Gastroesophageal sphincter (tissue), 4 donors: ENCODE measurements at regions not wholly inside any gene's neighbourhood (a gene's known extent, or its start where the extent isn't known, plus 50 kb on each side); places are given as distances from the start of the nearest gene placed in this dataset.

Source experiments
- ATAC-seq: fragments of 150-250 bp; one replicate; pipeline ENCODE4 v1.9.1; 2016; ENCODE audit warnings: mild to moderate bottlenecking, moderate library complexity
- H3K27ac ChIP-seq, 4 donors: fragments of 200-600 bp; sonication (generic) in 3 of 4; 1 replicate in 3 of 4; 2 replicates in 1 of 4; pipeline ENCODE4 v1.5.1; 2016 to 2019
- H3K27me3 ChIP-seq: fragments of 200-600 bp; sonication (generic); one replicate; pipeline ENCODE4 v1.5.1; 2019
- H3K36me3 ChIP-seq, 2 donors: fragments of 200-600 bp; sonication (generic); one replicate each; pipeline ENCODE4 v1.5.1; 2019; ENCODE audit warnings: control low read depth in 1 of 2
- H3K4me1 ChIP-seq, 3 donors: fragments of 200-600 bp; sonication (generic); 1 replicate in 2 of 3; 2 replicates in 1 of 3; pipeline ENCODE4 v1.5.1; 2016 to 2019; ENCODE audit warnings: control low read depth in 2 of 3
- H3K4me3 ChIP-seq, 2 donors: fragments of 200-600 bp; sonication (generic); one replicate each; pipeline ENCODE4 v1.5.1; 2019; ENCODE audit warnings: mild to moderate bottlenecking in 1 of 2, moderate library complexity in 1 of 2
- H3K9me3 ChIP-seq, 3 donors: fragments of 200-600 bp; sonication (generic); one replicate each; pipeline ENCODE4 v1.5.1; 2017 to 2019; ENCODE audit warnings: control low read depth in 2 of 3
- CTCF ChIP-seq, 4 experiments: fragments of 200-600 bp in 2 of 4; fragments of 450-650 bp in 2 of 4; sonication (generic) in 1 of 4; IDR thresholded peaks; one replicate each; pipeline ENCODE4 v1.5.1; 2017 to 2019; ENCODE audit warnings: antibody characterized with exemption in 4 of 4, mild to moderate bottlenecking in 2 of 4, moderate library complexity in 2 of 4
- EP300 ChIP-seq: sonication (generic); formaldehyde crosslinking; IDR thresholded peaks from one replicate; pipeline ENCODE4 v1.6.1; 2017; ENCODE audit warnings: antibody characterized with exemption, mild to moderate bottlenecking
- POLR2A ChIP-seq, 2 donors: fragments of 450-650 bp; IDR thresholded peaks; one replicate each; pipeline ENCODE4 v1.6.1; 2017; ENCODE audit warnings: antibody characterized with exemption in 2 of 2, mild to moderate bottlenecking in 2 of 2, moderate library complexity in 1 of 2
- POLR2AphosphoS5 ChIP-seq: sonication (generic); formaldehyde crosslinking; IDR thresholded peaks from one replicate; pipeline ENCODE4 v1.6.1; 2017; ENCODE audit warnings: antibody characterized with exemption
- WGBS, 2 donors: methylation state at CpG; one replicate each; pipeline ENCODE4 v1.1.5; 2018; ENCODE audit warnings: low coverage in 1 of 2; 5-methylcytosine and 5-hydroxymethylcytosine counted together

DNA sequence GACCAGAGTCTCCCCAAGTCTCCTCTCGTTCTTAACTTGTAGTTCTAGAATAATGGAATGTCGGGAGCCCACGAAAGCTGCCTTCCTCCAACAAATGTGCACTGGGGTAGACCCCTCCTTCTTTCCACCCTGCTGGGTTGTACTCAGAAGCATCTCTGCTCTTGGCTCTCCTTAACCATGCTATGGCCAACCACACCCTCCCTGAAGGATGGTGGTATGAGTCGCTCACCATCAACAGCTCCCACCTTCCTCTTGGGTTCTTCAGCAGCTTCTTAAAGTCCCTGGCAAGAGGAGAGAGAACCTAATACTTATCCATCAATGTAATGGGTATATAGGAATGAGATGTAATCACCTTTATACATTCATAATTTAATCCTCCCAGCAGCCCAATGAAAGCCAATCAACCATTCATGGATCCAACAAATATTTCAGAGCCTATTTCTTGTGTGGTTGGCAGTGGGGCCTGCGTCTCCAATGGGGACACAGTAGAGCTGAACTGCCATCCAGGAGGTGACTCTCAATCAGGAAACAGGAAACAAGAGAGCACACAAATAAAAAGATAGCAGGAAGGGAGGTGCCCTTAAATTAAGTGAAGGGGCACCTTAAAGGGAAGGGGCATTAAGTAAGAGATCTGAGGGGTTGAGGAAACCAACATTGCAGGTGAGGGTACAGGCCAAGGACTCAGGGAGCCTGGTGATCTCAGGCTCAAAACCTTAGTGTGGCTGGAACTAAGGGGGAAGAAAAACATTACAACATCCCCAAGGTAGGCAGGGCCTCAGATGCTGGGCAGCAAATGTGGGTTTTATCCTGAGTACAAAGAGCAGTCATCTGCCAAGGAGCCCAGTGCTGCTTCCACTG, 64.4 kb upstream of the ETS2 start:
- TF ChIP-seq POLR2AphosphoS5 (no peak), EP300 (no peak), CTCF (IDR thresholded peaks at IDR 0.05) (no peak), POLR2A (IDR thresholded peaks at IDR 0.05) (no peak)
- ATAC-seq, result no peak
- WGBS, 2 donors, result 60 to 97% methylated on average over 1 to 3 of the region's 5 CpGs

DNA sequence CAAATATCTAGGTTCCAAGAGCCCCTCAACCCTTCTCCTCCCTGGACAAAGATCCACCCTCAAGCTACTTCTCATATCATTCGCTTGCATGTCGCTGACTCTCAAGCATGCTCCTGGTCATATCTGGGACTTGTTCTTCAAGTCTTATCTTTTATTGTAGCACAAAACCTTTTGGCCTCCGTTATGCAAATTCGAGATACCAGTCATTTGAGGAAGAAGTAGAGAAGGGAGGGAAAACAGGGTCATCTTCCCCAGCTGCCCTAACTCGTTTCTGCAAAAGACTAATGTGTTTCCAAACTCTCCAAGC, 63.8 kb upstream of the ETS2 start:
- ATAC-seq, result no peak
- no peak for TF ChIP-seq CTCF (IDR thresholded peaks at IDR 0.05)
- Histone ChIP-seq H3K4me1 (no peaks in the 10 kb centered on the region), H3K4me3 (no peak overlapping the region), H3K36me3 (no peaks in the 10 kb centered on the region), H3K27me3 (no peaks in the 10 kb centered on the region), H3K27ac (no peak overlapping the region), H3K9me3 (no peaks in the 10 kb centered on the region)
- WGBS, 2 donors, result 76 to 90% methylated on average over 4 to 5 of the region's 5 CpGs

More for the DNA sequence above, 64.4 kb upstream of the ETS2 start:
- no peaks in the 10 kb centered on the region for H3K9me3 ChIP-seq
- H3K27ac ChIP-seq, result no peak overlapping the region
- no peaks in the 10 kb centered on the region for H3K36me3 ChIP-seq
- H3K27me3 ChIP-seq, result no peaks in the 10 kb centered on the region
- H3K4me3 ChIP-seq, result no peak overlapping the region
- no peaks in the 10 kb centered on the region for H3K4me1 ChIP-seq

- Histone ChIP-seq H3K36me3 (no peaks in the 10 kb centered on the region), H3K9me3 (no peaks in the 10 kb centered on the region), H3K27ac (no peak overlapping the region), H3K4me3 (no peak overlapping the region), H3K4me1 (no peaks in the 10 kb centered on the region), H3K27me3 (no peaks in the 10 kb centered on the region)
- WGBS, 2 donors, result 87 to 94% methylated on average over 1 of the region's 1 CpG
- no peak for ATAC-seq
- TF ChIP-seq POLR2A (IDR thresholded peaks at IDR 0.05), result no peak
- no peak for TF ChIP-seq CTCF (IDR thresholded peaks at IDR 0.05)
- no peak for TF ChIP-seq POLR2AphosphoS5
- no peak for TF ChIP-seq EP300
These were observed 63.0 kb upstream of the ETS2 start for GRCh38 chr21:38742580-38743260.

DNA sequence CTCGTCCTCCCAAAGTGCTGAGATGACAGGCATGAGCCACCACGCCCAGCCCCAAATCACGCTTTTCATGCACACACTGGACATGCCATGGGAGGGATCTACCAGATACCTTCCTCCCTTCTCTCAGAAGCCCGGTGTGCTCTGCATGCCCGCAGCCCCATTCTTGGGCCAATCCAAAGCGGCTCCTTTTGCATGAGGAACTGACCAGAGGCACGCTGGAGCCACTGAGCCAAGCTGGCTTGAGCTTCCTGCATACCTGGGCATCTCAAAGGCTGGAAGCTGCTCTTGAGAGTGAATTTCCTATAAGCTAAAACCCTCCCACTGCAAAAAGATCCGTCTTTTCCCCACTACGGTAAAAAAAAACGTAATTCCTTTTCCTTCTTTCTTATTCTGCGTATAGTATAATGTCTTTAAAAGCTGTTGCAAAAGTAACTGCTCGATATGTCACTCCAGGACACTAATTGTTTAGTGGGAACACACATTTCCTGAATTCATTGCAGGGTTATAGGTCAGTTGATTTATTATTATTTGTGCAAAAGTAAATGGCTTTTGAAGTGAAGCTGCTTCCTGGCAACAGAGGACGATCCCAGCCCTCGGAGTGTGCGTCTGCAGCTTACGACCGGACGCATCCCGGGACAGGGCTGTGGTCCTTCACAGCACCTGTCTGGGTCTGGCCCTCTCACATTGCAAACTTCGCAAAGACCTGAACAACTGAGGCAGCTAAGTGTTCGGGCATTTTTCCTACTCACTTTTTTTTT, 61.8 kb upstream of the ETS2 start:
- TF ChIP-seq EP300, result no peak
- no peak for TF ChIP-seq POLR2AphosphoS5
- TF ChIP-seq CTCF (IDR thresholded peaks at IDR 0.05), result no peak
- TF ChIP-seq POLR2A (IDR thresholded peaks at IDR 0.05), result no peak
- ATAC-seq, result peak; percentile 28
- Histone ChIP-seq H3K9me3 (no peaks in the 10 kb centered on the region), H3K27ac (no peak overlapping the region), H3K4me3 (no peak overlapping the region), H3K36me3 (no peaks in the 10 kb centered on the region), H3K27me3 (no peaks in the 10 kb centered on the region), H3K4me1 (no peaks in the 10 kb centered on the region)
- 79 to 80% methylated on average over 17 to 18 of the region's 21 CpGs for WGBS, 2 donors
